ENCODE measurements at regions not wholly inside any gene's neighbourhood (a gene's known extent, or its start where the extent isn't known, plus 50 kb on each side); places are given as distances from the start of the nearest gene placed in this dataset.
"Not testable (repeated sequence)": the region's sequence is repeated elsewhere in the genome, so short reads cannot be mapped to it uniquely, and the experiment has no call there.

DNA sequence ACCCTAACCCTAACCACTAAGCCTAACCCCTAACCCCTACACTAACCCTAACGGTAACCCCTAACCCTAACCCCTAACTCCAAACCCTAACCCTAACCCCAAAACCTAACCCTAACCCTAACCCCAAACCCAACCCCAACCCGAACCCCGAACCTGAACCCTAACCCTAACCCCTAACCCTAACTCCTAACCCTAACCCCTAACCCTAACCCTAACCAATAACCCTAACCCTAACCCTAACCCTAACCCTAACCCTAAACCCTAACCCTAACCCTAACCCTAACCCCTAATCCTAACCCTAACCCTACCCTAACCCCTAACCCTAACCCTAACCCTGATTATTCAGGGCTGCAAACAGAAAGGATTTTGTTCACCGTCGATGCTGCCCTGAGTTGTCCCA, 144.6 kb upstream of the DUSP22 start:
- H3K27ac ChIP-seq (ENCODE audit: low read depth, low read length); H3K36me3 ChIP-seq (ENCODE audit: insufficient read depth, low read length); H3K4me1 ChIP-seq (ENCODE audit: control insufficient read depth, insufficient read depth, low read length, unreplicated experiment); H2AFZ ChIP-seq (ENCODE audit: low read length, unreplicated experiment); H3K79me2 ChIP-seq (ENCODE audit: control insufficient read depth, insufficient read depth, low read length, unreplicated experiment); H3K4me3 ChIP-seq (ENCODE audit: low read depth, low read length): not testable (repeated sequence)
- peaks cover 22% of the 10 kb centered on the region for H3K27me3 ChIP-seq (ENCODE audit: insufficient read depth, low read length)

DNA sequence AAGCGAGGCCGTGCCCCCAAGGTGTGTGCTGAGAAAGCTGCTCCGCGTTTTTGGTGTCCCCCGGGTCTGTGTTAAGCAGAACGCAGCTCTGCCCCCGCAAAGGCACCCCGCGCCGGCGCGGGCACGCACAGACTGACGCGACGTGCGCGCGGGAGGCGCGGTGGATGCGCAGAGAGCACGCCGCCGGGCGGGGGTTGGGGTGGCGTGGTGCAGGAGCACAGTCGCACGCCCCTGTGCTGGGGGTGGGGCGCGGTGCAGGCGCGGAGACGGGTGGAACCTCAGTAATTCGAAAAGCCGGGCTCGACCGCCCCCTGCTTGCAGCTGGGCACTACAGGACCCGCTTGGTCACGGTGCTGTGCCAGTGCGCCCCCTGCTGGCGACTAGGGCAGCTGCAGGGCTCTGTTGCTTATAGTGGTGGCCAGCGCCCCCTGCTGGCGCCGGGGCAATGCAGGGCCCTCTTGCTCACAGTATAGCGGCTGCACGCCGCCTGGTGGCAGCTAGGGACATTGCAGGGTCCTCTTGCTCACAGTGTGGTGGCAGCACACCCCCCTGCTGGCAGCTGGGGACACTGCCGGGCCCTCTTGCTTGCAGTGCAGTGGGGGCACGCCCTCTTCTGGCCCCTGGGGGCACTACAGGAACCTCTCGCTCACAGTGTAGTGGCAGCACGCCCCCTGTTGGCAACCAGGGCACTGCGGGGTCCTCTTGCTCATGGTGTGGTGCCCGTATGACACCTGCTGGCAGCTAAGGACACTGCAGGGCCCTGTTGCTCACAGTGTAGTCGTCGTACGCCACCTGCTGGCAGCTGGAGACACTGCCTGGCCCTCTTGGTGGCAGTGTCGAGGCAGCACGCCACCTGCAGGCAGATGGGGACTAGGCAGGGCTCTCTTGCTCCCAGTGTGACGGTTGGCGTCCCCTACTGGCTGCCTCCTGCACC, 144.0 kb upstream of the DUSP22 start:
- not testable (repeated sequence) for H3K27ac ChIP-seq (ENCODE audit: low read depth, low read length)

DNA sequence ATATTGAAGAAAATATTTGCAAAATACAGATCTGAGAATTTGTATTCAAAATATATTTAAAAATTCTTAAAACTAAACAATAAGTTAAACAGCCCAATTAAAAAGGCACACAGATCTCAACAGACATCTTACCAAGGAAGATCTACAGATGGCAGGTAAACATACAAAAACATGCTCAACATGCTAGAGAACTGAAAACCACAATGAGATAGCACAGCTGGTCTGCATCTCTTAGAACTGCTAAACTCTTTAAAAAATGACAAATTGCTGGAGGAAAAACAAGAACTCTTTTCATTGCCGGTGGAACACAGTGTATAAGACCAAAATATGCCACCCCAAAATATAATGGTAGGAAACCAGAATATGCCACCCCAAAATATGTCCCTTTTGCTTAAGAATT, 142.1 kb upstream of the DUSP22 start:
- not testable (repeated sequence) for H3K36me3 ChIP-seq (ENCODE audit: insufficient read depth, low read length); H3K79me2 ChIP-seq (ENCODE audit: control insufficient read depth, insufficient read depth, low read length, unreplicated experiment); H3K4me1 ChIP-seq (ENCODE audit: control insufficient read depth, insufficient read depth, low read length, unreplicated experiment); H3K27ac ChIP-seq (ENCODE audit: low read depth, low read length); H3K4me3 ChIP-seq (ENCODE audit: low read depth, low read length); H2AFZ ChIP-seq (ENCODE audit: low read length, unreplicated experiment)
- peaks cover 29% of the 10 kb centered on the region for H3K27me3 ChIP-seq (ENCODE audit: insufficient read depth, low read length)

More for the DNA sequence above, 144.0 kb upstream of the DUSP22 start:
- H3K27me3 ChIP-seq (ENCODE audit: insufficient read depth, low read length) = peaks cover 29% of the 10 kb centered on the region
- H3K36me3 ChIP-seq (ENCODE audit: insufficient read depth, low read length); H3K4me3 ChIP-seq (ENCODE audit: low read depth, low read length); H2AFZ ChIP-seq (ENCODE audit: low read length, unreplicated experiment); H3K4me1 ChIP-seq (ENCODE audit: control insufficient read depth, insufficient read depth, low read length, unreplicated experiment); H3K79me2 ChIP-seq (ENCODE audit: control insufficient read depth, insufficient read depth, low read length, unreplicated experiment): not testable (repeated sequence)

DNA sequence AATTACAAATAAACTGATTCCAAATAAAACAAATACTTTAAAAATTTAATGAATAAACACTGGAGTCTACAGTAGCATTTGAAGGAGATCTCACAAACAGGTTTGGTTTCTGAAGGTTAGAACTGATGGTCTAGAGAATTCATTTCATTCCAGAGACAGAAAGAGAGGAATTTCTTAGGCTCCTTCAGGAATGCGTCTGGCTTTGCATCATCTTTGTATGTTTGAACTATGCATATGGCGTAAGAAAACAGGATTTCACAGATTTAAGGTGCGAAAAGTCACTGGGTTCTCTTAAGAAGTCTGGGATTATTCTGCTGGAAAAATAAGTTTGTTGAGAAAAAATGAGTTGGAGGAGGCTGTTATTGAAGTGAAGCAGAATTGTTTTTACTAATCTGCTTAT, 139.9 kb upstream of the DUSP22 start:
- H3K79me2 ChIP-seq (ENCODE audit: control insufficient read depth, insufficient read depth, low read length, unreplicated experiment); H3K36me3 ChIP-seq (ENCODE audit: insufficient read depth, low read length); H2AFZ ChIP-seq (ENCODE audit: low read length, unreplicated experiment); H3K4me3 ChIP-seq (ENCODE audit: low read depth, low read length); H3K4me1 ChIP-seq (ENCODE audit: control insufficient read depth, insufficient read depth, low read length, unreplicated experiment); H3K27ac ChIP-seq (ENCODE audit: low read depth, low read length): not testable (repeated sequence)
- H3K27me3 ChIP-seq (ENCODE audit: insufficient read depth, low read length) = peaks cover 33% of the 10 kb centered on the region

DNA sequence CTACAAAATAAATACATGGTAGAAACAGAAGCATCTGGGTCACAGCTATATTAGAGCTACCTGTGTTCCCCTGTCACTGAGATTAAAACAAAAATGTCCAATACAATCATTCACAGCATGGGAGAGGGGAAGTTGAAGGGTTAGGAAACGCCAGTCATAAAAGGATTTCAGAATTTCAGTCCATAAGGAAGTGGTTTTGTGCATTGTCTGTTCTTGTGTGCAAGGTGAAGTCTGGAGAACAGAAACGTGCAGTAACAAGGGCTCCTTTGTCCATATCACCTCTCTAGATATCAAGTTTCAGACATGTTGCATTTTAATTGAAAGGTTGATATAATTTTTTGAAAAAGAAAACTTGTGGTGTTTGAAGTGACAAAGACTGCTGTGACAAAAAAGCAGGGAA, 139.3 kb upstream of the DUSP22 start:
- H3K27ac ChIP-seq (ENCODE audit: low read depth, low read length); H3K79me2 ChIP-seq (ENCODE audit: control insufficient read depth, insufficient read depth, low read length, unreplicated experiment); H3K4me3 ChIP-seq (ENCODE audit: low read depth, low read length); H2AFZ ChIP-seq (ENCODE audit: low read length, unreplicated experiment); H3K36me3 ChIP-seq (ENCODE audit: insufficient read depth, low read length); H3K4me1 ChIP-seq (ENCODE audit: control insufficient read depth, insufficient read depth, low read length, unreplicated experiment): not testable (repeated sequence)
- peaks cover 37% of the 10 kb centered on the region for H3K27me3 ChIP-seq (ENCODE audit: insufficient read depth, low read length)

DNA sequence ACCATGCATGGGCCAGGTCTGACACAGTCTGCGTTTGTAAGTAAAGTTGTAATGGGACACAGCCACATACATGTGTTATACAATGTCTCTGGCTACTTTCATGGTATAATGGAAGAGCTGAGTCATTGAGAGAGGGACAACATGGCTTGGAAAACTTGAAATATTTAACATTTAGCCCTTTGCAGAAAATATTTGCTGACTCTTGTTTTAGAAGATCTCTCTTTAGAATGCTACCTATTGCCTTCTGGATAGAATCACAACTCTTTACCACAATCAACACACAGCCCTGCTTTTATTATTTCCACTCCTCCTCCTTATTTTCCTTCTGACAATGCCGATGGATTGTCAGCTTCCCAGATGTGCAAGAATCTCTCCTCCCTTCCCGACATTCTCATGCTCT, 138.4 kb upstream of the DUSP22 start:
- H3K4me3 ChIP-seq (ENCODE audit: low read depth, low read length); H3K4me1 ChIP-seq (ENCODE audit: control insufficient read depth, insufficient read depth, low read length, unreplicated experiment); H3K36me3 ChIP-seq (ENCODE audit: insufficient read depth, low read length); H3K27ac ChIP-seq (ENCODE audit: low read depth, low read length); H3K79me2 ChIP-seq (ENCODE audit: control insufficient read depth, insufficient read depth, low read length, unreplicated experiment); H2AFZ ChIP-seq (ENCODE audit: low read length, unreplicated experiment): not testable (repeated sequence)
- H3K27me3 ChIP-seq (ENCODE audit: insufficient read depth, low read length) = peaks cover 42% of the 10 kb centered on the region

DNA sequence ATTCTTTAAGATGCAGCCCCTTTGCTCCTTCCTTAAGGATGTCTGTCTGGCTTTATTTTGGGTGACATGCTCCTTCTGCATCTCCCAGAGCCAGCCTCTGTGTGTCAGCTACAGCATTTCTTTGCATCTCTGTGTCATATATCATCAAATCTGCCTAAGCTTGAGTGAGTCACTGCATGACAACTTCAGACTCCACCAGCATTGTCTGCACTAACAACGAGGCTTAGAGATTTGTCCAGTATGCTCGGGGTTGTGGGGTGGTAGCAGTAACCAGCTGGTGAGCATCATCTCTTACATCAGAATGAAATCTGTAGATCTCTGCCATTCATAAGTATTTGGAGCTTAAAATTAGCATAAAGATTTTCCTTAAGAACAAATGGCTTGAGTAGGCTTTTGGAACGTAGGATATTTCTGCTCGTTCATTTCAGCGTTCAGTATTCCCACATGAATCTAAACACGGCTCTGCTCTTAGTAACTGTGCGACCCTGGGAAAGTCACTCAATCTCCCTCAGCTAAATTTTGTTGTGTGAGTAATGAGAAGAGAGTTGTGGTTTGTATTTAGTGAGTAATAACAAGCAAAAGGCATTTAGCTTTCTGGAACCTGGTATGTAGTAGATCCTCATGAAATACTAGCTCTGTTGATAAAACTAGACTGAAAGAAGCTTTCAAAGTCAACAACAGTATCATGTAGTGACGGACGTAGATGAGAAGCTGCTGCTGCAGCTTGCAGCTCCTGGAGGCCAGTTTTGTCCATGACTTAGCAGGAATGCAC, 137.8 kb upstream of the DUSP22 start:
- H3K36me3 ChIP-seq (ENCODE audit: insufficient read depth, low read length); H3K27ac ChIP-seq (ENCODE audit: low read depth, low read length); H3K79me2 ChIP-seq (ENCODE audit: control insufficient read depth, insufficient read depth, low read length, unreplicated experiment); H3K4me1 ChIP-seq (ENCODE audit: control insufficient read depth, insufficient read depth, low read length, unreplicated experiment); H3K4me3 ChIP-seq (ENCODE audit: low read depth, low read length); H2AFZ ChIP-seq (ENCODE audit: low read length, unreplicated experiment): not testable (repeated sequence)
- H3K27me3 ChIP-seq (ENCODE audit: insufficient read depth, low read length) = peaks cover 42% of the 10 kb centered on the region

DNA sequence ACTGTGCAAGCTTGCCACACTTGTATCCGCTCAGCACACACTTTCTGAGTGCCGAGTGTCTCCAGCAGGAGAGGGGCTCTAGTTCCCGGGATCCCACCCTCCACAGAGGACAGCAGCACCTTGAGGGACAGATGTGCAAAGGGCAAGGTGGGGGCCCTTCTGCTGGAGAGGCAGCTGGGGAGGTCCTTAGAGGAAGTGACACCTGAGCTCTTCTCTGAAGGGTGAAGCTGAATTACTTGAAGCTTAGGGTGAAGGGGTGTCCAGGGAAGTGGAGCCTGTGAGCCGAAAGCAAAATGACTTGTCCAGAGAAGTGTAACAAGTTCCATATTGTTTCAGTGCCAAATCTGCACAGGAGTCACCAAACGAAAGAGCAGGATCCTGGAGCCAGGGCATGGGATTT, 136.3 kb upstream of the DUSP22 start:
- Histone ChIP-seq H2AFZ (ENCODE audit: low read length, unreplicated experiment) (no peak overlapping the region), H3K4me1 (ENCODE audit: control insufficient read depth, insufficient read depth, low read length, unreplicated experiment) (peaks cover 6% of the 10 kb centered on the region), H3K27ac (ENCODE audit: low read depth, low read length) (no peak overlapping the region)

DNA sequence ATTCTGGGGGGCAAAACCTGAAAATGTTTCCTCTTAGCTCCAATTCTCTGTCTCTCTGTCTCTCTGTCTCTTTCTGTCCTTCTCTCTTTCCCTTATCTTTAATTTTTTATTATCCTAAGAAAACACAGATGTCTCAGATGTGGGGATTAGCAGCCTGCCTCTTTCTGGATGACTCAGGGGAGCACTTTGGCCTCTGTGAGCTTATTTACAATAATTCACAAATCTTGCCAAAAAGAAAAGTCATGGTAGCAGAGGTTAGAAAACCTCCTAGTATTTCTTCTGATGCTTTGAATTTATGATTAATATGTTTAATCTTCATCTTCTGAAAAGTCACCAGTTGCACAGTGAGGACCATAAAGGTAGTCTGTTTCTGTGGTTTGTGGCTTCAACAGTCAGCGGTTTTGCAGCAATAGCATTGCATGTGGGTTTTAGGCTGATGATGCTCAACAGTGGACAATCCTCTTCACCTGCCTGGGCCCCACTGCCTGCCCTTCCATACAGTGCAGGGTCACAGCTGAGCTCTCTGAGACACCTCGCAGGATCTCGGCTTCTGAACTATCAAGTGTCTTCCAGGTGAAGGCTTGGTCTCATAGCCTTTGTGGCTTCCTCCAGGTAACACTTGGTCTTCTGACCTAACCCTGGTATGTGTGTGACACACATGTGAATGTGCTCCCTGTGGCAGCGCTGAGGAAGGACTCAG, 135.7 kb upstream of the DUSP22 start:
- not testable (repeated sequence) for H3K27ac ChIP-seq (ENCODE audit: low read depth, low read length); H3K79me2 ChIP-seq (ENCODE audit: control insufficient read depth, insufficient read depth, low read length, unreplicated experiment); H3K36me3 ChIP-seq (ENCODE audit: insufficient read depth, low read length)

More for the DNA sequence above, 136.3 kb upstream of the DUSP22 start:
- H3K79me2 ChIP-seq (ENCODE audit: control insufficient read depth, insufficient read depth, low read length, unreplicated experiment) = no peaks in the 10 kb centered on the region
- H3K27me3 ChIP-seq (ENCODE audit: insufficient read depth, low read length) = peaks cover 33% of the 10 kb centered on the region
- no peaks in the 10 kb centered on the region for H3K36me3 ChIP-seq (ENCODE audit: insufficient read depth, low read length)
- no peak overlapping the region for H3K4me3 ChIP-seq (ENCODE audit: low read depth, low read length)

DNA sequence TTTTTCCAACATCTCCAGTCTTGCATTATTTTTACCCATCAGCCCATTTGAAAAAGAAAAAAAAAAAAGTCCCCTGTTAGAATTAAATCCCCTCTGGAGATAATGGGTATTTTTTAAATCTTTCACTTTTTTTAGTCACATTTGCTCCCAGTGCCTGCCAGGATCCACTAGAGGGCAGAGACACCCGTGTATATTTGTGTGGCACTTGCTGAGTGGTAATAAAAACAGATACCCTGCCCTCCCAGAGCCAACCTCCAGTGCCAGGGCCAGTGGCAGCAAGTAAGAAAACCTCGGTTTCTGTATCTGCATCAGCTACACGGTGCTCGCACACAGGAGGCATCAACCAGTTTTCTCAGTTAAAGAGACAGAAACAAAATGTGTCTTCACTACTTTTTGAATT, 135.1 kb upstream of the DUSP22 start:
- H3K36me3 ChIP-seq (ENCODE audit: insufficient read depth, low read length); H3K79me2 ChIP-seq (ENCODE audit: control insufficient read depth, insufficient read depth, low read length, unreplicated experiment); H3K4me1 ChIP-seq (ENCODE audit: control insufficient read depth, insufficient read depth, low read length, unreplicated experiment); H3K4me3 ChIP-seq (ENCODE audit: low read depth, low read length); H3K27ac ChIP-seq (ENCODE audit: low read depth, low read length); H2AFZ ChIP-seq (ENCODE audit: low read length, unreplicated experiment): not testable (repeated sequence)
- peaks cover 24% of the 10 kb centered on the region for H3K27me3 ChIP-seq (ENCODE audit: insufficient read depth, low read length)

More for the DNA sequence above, 135.7 kb upstream of the DUSP22 start:
- not testable (repeated sequence) for H3K4me3 ChIP-seq (ENCODE audit: low read depth, low read length); H3K4me1 ChIP-seq (ENCODE audit: control insufficient read depth, insufficient read depth, low read length, unreplicated experiment); H2AFZ ChIP-seq (ENCODE audit: low read length, unreplicated experiment)
- peaks cover 30% of the 10 kb centered on the region for H3K27me3 ChIP-seq (ENCODE audit: insufficient read depth, low read length)

Data from ACC112 (cell line).